SK-N-MC (cell line): ENCODE measurements at regions not wholly inside any gene's neighbourhood (a gene's known extent, or its start where the extent isn't known, plus 50 kb on each side); places are given as distances from the start of the nearest gene placed in this dataset.

ENCODE experiments used
- EZH2 ChIP-seq: fragments of 200-600 bp; sonication (generic); IDR thresholded peaks from one replicate; pipeline ENCODE4 v1.6.1; 2017; ENCODE audit warnings: antibody characterized with exemption
- FOXP2 ChIP-seq: optimal IDR thresholded peaks from 2 replicates; pipeline ENCODE3; 2011; ENCODE audit warnings: mild to moderate bottlenecking, moderate library complexity; ENCODE audit not compliant: insufficient read depth; ENCODE audit errors: extremely low read length, control extremely low read depth
- POLR2AphosphoS5 ChIP-seq: IDR thresholded peaks from 2 replicates; pipeline ENCODE4 v1.6.1; 2012; ENCODE audit warnings: mild to moderate bottlenecking, low read depth, low read length, borderline replicate concordance

- TF ChIP-seq POLR2AphosphoS5: no peak
- TF ChIP-seq EZH2: no peak
- no peak for TF ChIP-seq FOXP2
Observed at GRCh38 chr22:27671413-27671935, 130.1 kb downstream of the MN1 start.
